ENCODE measurements at regions not wholly inside any gene's neighbourhood (a gene's known extent, or its start where the extent isn't known, plus 50 kb on each side); places are given as distances from the start of the nearest gene placed in this dataset.

- Mint-ChIP-seq H3K27me3 (no peaks in the 10 kb centered on the region), H3K27ac (no peak overlapping the region), H3K36me3 (no peaks in the 10 kb centered on the region), H3K4me1 (no peaks in the 10 kb centered on the region), H3K9me3 (peaks cover 0 to 2% of the 10 kb centered on the region in 2 donors), H3K4me3 (no peak overlapping the region)
- DNase-seq, result no peak
- ATAC-seq (replicated peaks), result no peak
Measured at GRCh38 chr14:40936861-40937260, 669.8 kb upstream of the LRFN5 start.

DNA sequence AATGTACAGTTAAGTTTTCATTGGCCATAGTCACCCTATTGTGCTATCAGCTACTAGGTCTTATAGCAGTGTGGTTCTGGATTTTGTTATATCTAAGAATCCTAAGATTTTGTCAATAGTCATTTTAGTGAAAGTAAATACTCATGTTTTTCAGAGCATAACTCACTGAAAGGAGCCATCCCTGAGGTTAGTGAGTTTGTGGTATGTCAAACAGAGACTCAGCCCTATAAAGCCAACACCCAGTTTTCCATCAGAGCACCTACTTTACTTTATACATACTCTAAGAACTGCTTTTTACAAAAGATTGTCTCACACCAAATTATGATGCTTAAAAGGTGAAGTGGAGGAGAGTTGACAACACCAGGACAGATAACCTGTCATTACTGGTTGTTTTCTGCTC is 686.3 kb upstream of the LRFN5 start:
- Mint-ChIP-seq H3K4me1 (no peaks in the 10 kb centered on the region), H3K27me3 (no peaks in the 10 kb centered on the region), H3K36me3 (no peaks in the 10 kb centered on the region), H3K4me3 (no peak overlapping the region), H3K9me3 (peaks cover 0 to 1% of the 10 kb centered on the region in 2 donors), H3K27ac (no peak overlapping the region)
- DNase-seq, result no peak
- no peak for ATAC-seq (replicated peaks)

- Mint-ChIP-seq H3K36me3 (no peaks in the 10 kb centered on the region), H3K27me3 (no peaks in the 10 kb centered on the region)
- no peak for ATAC-seq (replicated peaks)
Measured at GRCh38 chr14:40911141-40911540, 695.5 kb upstream of the LRFN5 start.

DNA sequence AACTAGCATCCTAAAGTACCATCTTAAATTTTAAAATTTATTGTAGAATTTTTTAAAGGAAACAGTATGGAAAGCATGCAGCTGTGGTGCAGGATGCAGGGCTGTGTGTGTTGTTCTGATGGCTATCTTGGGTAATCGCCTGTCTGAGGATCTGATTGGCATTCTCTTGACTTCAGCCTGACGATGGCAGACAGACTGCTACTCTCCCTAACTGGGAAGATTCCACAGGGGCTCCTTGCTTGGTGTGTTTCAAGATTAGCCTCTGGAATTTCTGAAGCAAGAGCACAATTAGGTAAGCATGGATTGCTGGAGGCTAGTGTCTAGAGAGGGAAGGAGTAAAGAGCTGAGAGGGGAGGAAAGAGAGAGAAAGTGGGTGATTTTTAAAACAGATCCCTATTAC is 696.8 kb upstream of the LRFN5 start:
- H3K4me3 Mint-ChIP-seq, result no peak overlapping the region
- no peaks in the 10 kb centered on the region for H3K36me3 Mint-ChIP-seq
- H3K27me3 Mint-ChIP-seq, result no peaks in the 10 kb centered on the region
- no peaks in the 10 kb centered on the region for H3K4me1 Mint-ChIP-seq
- no peaks in the 10 kb centered on the region for H3K9me3 Mint-ChIP-seq
- DNase-seq, result no peak
- ATAC-seq (replicated peaks), result no peak
- no peak overlapping the region for H3K27ac Mint-ChIP-seq

More at GRCh38 chr14:40911141-40911540, 695.5 kb upstream of the LRFN5 start:
- Mint-ChIP-seq H3K27ac (no peak overlapping the region), H3K9me3 (no peaks in the 10 kb centered on the region), H3K4me1 (no peaks in the 10 kb centered on the region), H3K4me3 (no peak overlapping the region)
- DNase-seq, result no peak

- H3K9me3 Mint-ChIP-seq, result peaks cover 0 to 4% of the 10 kb centered on the region in 2 donors
- H3K36me3 Mint-ChIP-seq, result no peaks in the 10 kb centered on the region
- DNase-seq, result no peak
- H3K27ac Mint-ChIP-seq, result no peak overlapping the region
- ATAC-seq (replicated peaks), result no peak
- H3K4me1 Mint-ChIP-seq, result no peaks in the 10 kb centered on the region
- H3K4me3 Mint-ChIP-seq, result no peak overlapping the region
- no peaks in the 10 kb centered on the region for H3K27me3 Mint-ChIP-seq
Measured at GRCh38 chr14:40903709-40904108, 703.0 kb upstream of the LRFN5 start.

GRCh38 chr14:40899435-40899834 is 707.2 kb upstream of the LRFN5 start:
- Mint-ChIP-seq H3K36me3 (no peaks in the 10 kb centered on the region), H3K27ac (no peak overlapping the region), H3K9me3 (peaks cover 0 to 8% of the 10 kb centered on the region in 2 donors), H3K4me1 (no peaks in the 10 kb centered on the region), H3K27me3 (no peaks in the 10 kb centered on the region), H3K4me3 (no peak overlapping the region)
- ATAC-seq (replicated peaks) (no peak), DNase-seq (no peak)

DNA sequence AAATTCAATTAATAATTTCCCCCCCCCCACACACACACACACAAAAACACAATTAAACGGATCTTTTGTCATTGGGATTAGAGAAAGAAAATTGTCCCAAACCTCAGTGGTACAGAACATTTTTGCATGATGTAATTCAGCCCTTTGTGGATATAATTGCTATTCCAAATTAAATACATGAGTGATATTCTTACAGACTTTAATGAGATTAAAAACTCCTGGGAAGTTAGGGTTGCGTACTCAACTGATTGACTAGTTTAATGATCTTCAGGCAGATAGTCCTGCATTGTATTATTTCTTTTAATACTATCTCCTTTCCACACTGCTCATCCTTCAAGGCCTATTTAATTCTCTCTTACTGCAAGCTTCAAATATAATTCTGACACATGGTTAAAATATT is 711.8 kb upstream of the LRFN5 start:
- Mint-ChIP-seq H3K4me1 (no peaks in the 10 kb centered on the region), H3K9me3 (peaks cover 0 to 8% of the 10 kb centered on the region in 2 donors), H3K36me3 (no peaks in the 10 kb centered on the region), H3K27me3 (no peaks in the 10 kb centered on the region), H3K27ac (no peak overlapping the region), H3K4me3 (no peak overlapping the region)
- ATAC-seq (replicated peaks) (no peak), DNase-seq (no peak)

DNA sequence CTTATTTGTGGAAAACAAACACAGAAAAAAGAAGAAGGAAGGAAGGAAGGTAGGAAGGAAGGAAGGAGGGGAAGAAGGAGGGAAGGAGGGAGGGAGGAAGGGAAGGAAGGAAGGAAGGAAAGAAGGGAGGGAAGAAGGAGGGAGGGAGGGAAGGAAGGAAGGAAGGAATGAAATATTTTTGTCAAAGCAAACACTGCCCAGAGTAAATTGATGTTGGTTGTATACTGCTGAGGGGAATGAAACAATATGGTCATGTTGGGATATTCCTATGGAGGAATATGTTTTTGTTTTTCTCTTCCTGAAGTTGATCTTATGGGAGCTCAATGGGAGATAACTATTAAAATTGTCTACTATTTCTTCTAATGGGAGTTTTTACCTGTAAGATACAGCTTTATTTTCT is 717.5 kb upstream of the LRFN5 start:
- Mint-ChIP-seq H3K27me3 (no peaks in the 10 kb centered on the region), H3K9me3 (no peaks in the 10 kb centered on the region), H3K36me3 (no peaks in the 10 kb centered on the region), H3K27ac (no peak overlapping the region), H3K4me3 (no peak overlapping the region), H3K4me1 (no peaks in the 10 kb centered on the region)
- ATAC-seq (replicated peaks) (no peak), DNase-seq (no peak)

DNA sequence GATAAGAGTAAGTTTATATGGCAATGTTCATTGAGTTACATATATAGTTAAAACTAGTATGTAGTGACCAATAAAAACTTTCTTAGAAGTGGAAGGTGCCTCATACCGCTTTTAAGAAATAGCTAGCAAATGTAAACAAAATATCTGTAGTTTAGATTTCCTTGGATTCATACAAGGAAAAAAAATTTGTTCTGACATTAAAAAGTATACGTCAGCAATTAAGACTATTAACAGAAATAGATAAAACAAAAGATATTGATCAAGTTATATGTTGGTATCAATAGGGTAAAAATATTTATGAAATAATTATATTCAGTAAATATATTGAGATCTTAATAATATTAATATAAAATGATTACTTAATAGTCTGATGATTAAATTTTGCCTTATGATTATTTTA is 718.8 kb upstream of the LRFN5 start:
- H3K27ac Mint-ChIP-seq, result no peak overlapping the region
- H3K27me3 Mint-ChIP-seq, result no peaks in the 10 kb centered on the region
- ATAC-seq (replicated peaks) (no peak), DNase-seq (no peak)
- no peak overlapping the region for H3K4me3 Mint-ChIP-seq
- H3K36me3 Mint-ChIP-seq, result no peaks in the 10 kb centered on the region
- no peaks in the 10 kb centered on the region for H3K9me3 Mint-ChIP-seq
- no peaks in the 10 kb centered on the region for H3K4me1 Mint-ChIP-seq

GRCh38 chr14:40870252-40870651 is 736.4 kb upstream of the LRFN5 start:
- H3K4me1 Mint-ChIP-seq, result no peaks in the 10 kb centered on the region
- H3K4me3 Mint-ChIP-seq, result no peak overlapping the region
- no peaks in the 10 kb centered on the region for H3K36me3 Mint-ChIP-seq
- ATAC-seq (replicated peaks), result no peak
- H3K27me3 Mint-ChIP-seq, result no peaks in the 10 kb centered on the region
- no peaks in the 10 kb centered on the region for H3K9me3 Mint-ChIP-seq
- H3K27ac Mint-ChIP-seq, result no peak overlapping the region
- DNase-seq, result no peak

DNA sequence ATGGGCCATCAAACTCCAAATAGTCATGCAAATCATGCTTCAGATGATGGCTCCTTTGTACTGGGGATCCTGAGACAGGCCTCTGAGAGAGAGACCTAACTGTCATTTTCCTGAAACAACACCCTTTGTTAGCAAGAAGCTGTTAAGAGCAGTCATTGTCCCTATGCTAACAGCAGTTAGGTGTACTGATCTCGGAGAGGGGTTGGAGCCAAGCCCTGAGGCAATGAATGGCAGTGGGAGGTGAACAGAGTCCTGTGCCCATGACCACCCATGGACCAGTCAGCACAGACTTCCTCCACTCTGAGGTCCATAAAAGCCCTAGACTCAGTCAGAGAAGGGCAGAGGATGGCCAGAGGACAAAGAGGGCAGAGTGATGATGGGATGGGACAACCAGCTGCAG is 747.6 kb upstream of the LRFN5 start:
- H3K4me1 Mint-ChIP-seq, result no peaks in the 10 kb centered on the region
- ATAC-seq (replicated peaks) (no peak), DNase-seq (no peak)
- H3K36me3 Mint-ChIP-seq, result no peaks in the 10 kb centered on the region
- no peaks in the 10 kb centered on the region for H3K27me3 Mint-ChIP-seq
- no peak overlapping the region for H3K4me3 Mint-ChIP-seq
- no peak overlapping the region for H3K27ac Mint-ChIP-seq
- peaks cover 6 to 12% of the 10 kb centered on the region in 2 donors for H3K9me3 Mint-ChIP-seq

- ATAC-seq (replicated peaks), result no peak
Measured at GRCh38 chr14:40855343-40855742, 751.3 kb upstream of the LRFN5 start.

DNA sequence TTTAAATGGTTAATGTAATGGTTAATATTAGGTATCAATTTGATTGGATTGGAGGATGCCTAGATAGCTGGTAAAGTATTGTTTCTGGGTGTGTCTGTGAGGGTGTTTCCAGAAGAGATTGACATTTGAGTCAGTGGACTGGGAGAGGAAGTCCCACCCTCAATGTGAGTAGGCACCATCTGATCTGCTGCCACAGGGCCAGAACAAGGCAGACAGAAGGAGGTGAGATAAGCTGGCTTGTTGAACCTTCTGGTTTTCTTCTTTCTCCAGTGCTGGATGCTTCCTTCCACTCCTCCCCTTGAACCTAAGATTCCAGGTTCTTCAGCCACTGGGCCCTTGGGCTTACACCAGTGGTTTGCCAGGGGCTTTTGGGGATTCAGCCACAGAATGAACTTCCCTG is 756.5 kb upstream of the LRFN5 start:
- Mint-ChIP-seq H3K4me3 (no peak overlapping the region), H3K27ac (no peak overlapping the region), H3K4me1 (no peaks in the 10 kb centered on the region), H3K36me3 (no peaks in the 10 kb centered on the region), H3K9me3 (peaks cover 0 to 1% of the 10 kb centered on the region in 2 donors), H3K27me3 (no peaks in the 10 kb centered on the region)
- DNase-seq (no peak), ATAC-seq (replicated peaks) (peak in 1 of 2 donors; percentile 39)

More at GRCh38 chr14:40855343-40855742, 751.3 kb upstream of the LRFN5 start:
- Mint-ChIP-seq H3K4me3 (no peak overlapping the region), H3K4me1 (no peaks in the 10 kb centered on the region), H3K27ac (no peak overlapping the region), H3K9me3 (peaks cover 6 to 9% of the 10 kb centered on the region in 2 donors), H3K36me3 (no peaks in the 10 kb centered on the region), H3K27me3 (no peaks in the 10 kb centered on the region)
- DNase-seq, result no peak

- no peaks in the 10 kb centered on the region for H3K27me3 Mint-ChIP-seq
- ATAC-seq (replicated peaks) (no peak), DNase-seq (no peak)
- no peaks in the 10 kb centered on the region for H3K4me1 Mint-ChIP-seq
- no peak overlapping the region for H3K27ac Mint-ChIP-seq
- peaks cover 0 to 1% of the 10 kb centered on the region in 2 donors for H3K9me3 Mint-ChIP-seq
- H3K36me3 Mint-ChIP-seq, result no peaks in the 10 kb centered on the region
- H3K4me3 Mint-ChIP-seq, result no peak overlapping the region
Measured at GRCh38 chr14:40847480-40847879, 759.2 kb upstream of the LRFN5 start.

DNA sequence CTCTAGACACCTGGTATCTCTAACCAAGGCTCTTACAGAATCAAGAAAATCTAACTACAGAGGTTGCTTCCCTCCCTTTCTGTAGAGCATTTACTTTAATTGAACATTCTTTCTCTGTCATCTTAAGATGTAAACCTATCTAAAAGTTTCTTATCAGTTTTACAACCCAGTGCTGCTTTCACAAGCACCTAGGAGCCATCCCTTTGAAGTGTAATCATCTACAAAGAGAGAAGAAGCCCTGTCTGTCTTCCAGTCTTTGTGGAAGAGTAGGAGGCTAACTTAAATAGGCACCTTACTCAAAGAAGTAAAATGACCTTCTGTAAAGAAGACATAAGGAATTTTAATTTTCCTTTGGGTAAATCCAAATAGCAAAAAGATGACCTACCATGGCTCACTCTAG is 763.9 kb upstream of the LRFN5 start:
- no peak overlapping the region for H3K4me3 Mint-ChIP-seq
- no peaks in the 10 kb centered on the region for H3K36me3 Mint-ChIP-seq
- H3K9me3 Mint-ChIP-seq, result peaks cover 0 to 1% of the 10 kb centered on the region in 2 donors
- no peaks in the 10 kb centered on the region for H3K4me1 Mint-ChIP-seq
- ATAC-seq (replicated peaks), result no peak
- no peak for DNase-seq
- H3K27me3 Mint-ChIP-seq, result no peaks in the 10 kb centered on the region
- H3K27ac Mint-ChIP-seq, result no peak overlapping the region

- Mint-ChIP-seq H3K9me3 (no peaks in the 10 kb centered on the region), H3K27me3 (no peaks in the 10 kb centered on the region), H3K27ac (no peak overlapping the region), H3K4me1 (no peaks in the 10 kb centered on the region), H3K36me3 (no peaks in the 10 kb centered on the region), H3K4me3 (no peak overlapping the region)
- DNase-seq (no peak), ATAC-seq (replicated peaks) (no peak)
Measured at GRCh38 chr14:40841886-40842285, 764.8 kb upstream of the LRFN5 start.
